GM18907 (cell line): ENCODE measurements at regions not wholly inside any gene's neighbourhood (a gene's known extent, or its start where the extent isn't known, plus 50 kb on each side); places are given as distances from the start of the nearest gene placed in this dataset.

Experiments
- ATAC-seq: cut with Tn5 transposase; IDR thresholded peaks from one replicate; pipeline ENCODE4 v1.9.1; 2021; ENCODE audit warnings: mild to moderate bottlenecking, moderate library complexity; ENCODE audit not compliant: unreplicated experiment

DNA sequence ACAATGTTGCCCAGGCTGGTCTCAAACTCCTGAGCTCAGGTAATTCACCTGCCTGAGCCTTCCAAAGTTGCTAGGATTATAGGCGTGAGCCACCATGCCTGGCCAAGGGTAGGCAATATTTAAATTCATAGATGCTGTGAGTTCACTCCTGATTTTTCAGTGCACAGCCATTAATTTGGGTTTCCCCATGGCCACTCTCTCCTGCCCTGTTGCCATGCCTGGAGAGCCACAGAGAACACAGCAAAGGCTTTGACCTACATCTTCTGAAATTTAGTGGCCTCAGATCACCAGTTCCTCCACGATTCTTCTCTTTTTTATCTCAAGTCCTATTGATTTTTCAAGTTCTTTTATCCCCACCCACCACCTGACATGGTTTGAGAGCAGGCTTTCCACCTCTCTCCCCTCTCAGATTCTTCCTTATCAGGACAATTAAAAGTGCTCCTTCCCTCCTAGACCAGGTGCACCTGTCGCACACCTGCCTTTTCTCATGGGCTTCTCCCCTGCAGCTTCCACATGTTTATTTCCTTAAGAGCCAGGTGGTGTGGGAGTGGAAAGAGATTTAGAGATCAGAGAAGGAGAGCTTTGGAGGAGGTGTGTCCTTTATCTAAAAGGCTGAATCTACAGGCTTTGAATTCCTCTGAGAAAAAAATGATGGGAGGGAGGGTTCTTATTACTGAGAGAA is 123.8 kb downstream of the ADRA2A start:
- no peak for ATAC-seq

- ATAC-seq = no peak
These were observed 126.8 kb downstream of the ADRA2A start for GRCh38 chr10:111203615-111204014.

GRCh38 chr10:111204838-111205237 is 128.0 kb downstream of the ADRA2A start:
- no peak for ATAC-seq

DNA sequence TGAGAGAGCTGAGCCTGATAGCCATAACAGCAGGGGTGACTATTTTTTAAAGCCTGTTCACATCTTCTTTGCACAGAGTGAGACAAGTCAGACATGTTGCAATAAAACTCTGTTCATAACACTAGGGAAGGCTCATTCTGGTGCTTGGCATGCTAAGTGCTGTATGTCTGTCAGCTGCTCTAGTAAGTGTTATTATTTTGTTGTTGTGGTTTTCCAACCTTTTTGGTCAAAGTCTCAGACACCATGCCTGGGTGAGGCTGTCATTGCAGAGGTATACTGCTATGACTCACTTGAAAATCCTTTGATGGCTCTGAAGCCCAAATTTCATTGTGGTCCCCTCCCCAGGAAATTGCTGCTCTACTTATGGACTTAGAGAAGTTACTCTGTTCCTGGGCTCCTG is 129.7 kb downstream of the ADRA2A start:
- ATAC-seq = no peak

GRCh38 chr10:111207500-111207899 is 130.7 kb downstream of the ADRA2A start:
- no peak for ATAC-seq

GRCh38 chr10:111208951-111209350 is 132.1 kb downstream of the ADRA2A start:
- ATAC-seq = no peak

- no peak for ATAC-seq
These were observed 132.9 kb downstream of the ADRA2A start for GRCh38 chr10:111209692-111210091.

DNA sequence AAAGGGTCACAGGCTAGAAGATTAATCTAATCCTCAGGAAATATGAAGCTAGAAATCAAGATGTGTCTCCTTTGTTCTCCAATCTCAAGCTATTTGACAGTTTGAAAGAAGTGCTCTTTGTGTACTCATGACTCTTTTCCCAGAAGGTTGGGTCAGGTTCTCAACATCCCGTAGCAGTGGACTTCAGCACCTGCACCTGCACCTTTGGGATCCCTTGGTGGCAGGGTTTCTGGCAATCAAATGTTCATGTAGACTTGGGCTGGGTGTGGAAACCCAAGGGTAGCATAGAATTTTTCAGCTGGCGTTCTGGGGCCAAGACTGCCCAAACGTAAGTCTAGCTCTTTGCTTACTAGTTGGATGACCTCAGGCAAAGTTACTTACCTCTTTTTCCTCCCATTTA is 134.4 kb downstream of the ADRA2A start:
- ATAC-seq = no peak

- ATAC-seq = no peak
These were observed 134.9 kb downstream of the ADRA2A start for GRCh38 chr10:111211706-111212105.

DNA sequence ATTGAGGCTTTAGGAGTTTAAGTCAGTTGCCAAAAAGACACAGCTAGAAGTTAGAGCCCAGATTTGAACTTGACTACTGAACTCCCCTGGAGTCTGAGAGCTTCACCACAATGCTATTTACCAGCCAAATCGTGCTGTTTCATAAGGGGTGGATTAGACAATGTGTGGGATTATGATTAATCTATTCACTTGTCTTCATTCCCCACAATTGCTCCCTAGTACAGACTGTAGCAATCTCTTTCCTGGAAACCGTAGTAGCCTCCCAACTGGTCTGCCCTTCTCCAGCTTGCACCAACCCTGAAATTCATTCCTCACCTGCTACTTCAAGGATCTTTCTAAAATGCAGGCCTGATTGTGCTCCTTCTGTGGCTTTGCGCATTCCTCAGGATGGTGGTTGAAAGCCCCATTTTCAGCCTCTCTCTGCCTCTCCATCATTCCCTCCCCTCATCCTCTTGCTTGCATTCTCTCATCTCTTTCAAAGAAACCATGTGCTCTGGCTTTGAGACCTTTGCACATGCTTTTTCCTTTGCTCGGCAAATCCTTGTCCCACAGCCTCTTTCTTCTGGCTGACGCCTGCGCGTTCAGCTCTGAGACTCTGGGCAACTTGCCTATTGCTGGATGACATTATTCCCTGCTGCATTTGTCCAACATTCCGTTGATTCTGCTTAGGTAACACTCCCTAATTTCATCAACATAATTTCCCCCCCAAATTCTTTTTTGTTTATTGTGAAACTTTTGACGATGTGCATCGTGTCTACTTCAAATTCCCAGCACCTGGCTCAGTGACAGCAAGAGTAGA is 145.1 kb downstream of the ADRA2A start:
- no peak for ATAC-seq

DNA sequence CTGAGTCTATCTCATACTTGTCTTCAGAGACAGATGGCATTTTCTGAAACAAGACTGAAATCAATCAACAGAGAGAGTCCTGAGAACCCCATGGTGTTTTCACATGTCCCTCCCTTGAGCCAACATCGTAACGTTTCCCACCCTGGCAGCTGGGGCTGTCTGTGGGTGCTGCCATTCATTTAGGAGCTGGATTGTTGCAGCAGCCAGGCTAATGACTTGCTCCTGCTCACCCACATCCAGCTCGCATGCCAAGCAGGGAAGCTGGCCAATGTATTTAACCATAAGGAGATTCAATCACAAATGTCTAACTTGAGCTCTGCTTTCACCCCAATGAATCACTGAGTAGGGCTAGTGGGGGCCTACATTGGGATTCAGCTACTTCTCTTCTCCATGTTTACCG is 146.1 kb downstream of the ADRA2A start:
- ATAC-seq = no peak

- ATAC-seq = no peak
These were observed 154.9 kb downstream of the ADRA2A start for GRCh38 chr10:111231779-111232178.

DNA sequence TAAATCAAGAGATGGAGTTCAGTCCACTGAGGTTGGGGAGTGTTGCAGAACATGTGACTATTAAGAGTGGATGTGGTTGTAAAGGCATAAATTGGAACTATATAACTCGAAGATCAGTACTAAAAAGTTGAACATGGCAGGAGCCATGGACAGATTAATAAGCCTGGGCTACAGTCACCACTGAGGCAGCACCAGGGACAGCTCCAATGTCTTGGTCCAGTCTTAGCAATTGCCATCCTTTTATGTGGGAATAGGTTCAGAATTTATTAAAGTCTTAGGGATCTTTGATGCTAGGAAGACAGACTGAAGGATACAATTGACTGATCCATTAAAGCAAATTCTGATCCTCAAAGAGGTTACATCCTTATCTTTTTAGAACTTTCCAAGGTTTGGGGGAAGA is 156.6 kb downstream of the ADRA2A start:
- ATAC-seq = no peak

DNA sequence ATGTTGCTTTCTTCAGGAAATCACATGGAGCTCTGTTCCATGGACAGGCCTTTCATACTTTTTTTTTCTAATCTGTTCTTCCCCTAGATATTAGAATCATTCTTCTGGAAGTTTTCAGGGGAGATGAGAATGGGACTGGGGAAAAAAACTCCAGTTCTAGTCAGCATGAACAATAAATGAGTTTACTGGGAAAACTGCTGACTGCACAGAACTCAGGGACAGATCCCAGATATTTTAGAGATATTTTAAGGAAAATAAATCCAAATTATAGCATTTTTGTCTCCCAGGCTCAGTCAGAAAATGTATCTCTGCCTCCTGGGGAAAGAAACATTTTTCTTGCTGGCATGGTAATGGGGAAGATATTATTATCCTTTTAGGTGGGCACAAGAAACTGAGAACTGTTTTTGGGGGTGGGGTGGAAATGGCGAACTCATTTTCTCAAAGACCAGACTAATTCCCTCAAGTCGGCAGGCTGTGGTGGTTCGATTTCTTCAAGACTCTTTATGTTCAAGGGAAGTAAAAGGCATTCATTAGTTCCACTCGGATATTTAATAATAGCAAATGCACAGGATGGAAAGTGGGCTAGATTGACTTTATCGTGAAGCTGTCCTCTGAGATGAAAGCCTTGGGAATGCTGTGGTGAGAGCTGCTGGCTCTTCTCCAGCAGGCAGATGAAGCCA is 157.5 kb downstream of the ADRA2A start:
- no peak for ATAC-seq

DNA sequence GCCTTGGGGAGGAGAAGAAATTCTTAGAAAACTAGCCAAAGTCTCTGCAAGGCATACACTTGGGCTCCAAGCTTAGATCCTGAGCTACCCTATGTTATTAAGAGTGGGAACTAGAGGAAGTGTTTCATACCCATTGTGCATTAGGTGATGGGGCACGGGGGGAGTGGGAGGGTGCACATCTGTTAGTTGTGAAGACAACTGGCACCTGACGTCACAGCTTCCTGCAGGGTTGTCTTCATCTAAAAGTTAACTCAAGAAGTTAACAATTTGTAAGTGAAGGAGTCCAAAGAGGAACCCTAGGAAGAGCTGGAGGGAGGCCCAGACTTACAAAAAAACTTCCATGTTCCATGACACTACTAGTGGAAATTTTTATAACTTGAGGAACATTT is 158.1 kb downstream of the ADRA2A start:
- ATAC-seq = no peak

DNA sequence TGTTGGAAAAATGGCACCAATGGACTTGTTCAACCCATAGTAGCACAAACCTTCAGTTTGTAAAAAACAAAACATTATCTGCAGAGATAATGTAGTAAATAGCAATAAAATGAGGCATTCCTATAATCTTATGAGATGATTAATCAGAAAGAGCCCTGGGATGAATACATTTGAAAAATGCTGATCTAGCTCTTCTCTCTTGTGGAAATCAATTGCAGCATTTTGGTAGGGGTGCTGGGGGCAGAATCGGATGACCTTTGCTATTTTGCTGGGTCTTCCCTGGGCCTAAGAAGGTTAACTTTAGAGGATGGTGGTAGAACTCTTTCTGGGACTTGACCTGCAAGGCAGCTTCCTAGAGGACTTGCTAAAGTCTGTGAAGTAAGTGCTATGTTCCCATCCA is 163.5 kb downstream of the ADRA2A start:
- ATAC-seq = no peak

DNA sequence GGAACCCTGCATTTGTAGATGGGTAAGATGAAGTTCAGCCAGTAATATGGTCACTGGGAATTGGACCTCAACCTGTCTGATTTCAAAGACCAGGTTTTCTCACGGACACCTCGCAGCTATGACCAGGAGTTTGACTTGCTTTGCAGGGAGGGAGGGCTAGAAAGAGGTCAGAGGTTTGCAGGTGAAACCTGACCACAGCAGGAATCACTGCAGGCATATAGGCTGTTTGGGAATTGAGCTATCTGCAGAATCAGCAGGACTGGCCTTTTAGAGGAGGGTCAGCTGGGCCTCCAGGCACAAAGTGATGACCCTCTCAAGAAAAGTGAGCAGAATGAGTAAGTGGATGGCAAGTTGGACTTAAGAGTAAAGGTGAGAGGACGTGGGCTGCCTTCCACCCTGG is 166.3 kb downstream of the ADRA2A start:
- no peak for ATAC-seq

DNA sequence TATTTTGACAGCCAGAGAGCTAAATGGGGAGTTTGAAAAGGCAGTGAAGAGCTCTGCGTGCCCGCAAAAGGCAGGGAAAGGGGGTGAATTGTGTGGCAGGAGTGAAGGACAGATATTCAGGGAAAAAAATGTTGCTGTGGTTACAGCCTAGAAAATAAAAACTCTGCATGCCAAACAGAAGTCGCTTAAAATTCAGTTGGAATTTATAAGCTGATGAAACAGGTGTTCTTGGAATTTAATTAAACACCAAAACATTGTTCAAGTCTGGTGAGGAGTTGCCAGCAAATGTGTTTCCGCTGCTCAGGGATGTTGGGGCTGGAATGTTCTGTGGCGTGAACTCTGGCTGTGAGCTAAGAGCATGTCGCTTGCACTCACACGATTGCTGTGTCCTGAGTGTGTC is 169.3 kb downstream of the ADRA2A start:
- no peak for ATAC-seq

DNA sequence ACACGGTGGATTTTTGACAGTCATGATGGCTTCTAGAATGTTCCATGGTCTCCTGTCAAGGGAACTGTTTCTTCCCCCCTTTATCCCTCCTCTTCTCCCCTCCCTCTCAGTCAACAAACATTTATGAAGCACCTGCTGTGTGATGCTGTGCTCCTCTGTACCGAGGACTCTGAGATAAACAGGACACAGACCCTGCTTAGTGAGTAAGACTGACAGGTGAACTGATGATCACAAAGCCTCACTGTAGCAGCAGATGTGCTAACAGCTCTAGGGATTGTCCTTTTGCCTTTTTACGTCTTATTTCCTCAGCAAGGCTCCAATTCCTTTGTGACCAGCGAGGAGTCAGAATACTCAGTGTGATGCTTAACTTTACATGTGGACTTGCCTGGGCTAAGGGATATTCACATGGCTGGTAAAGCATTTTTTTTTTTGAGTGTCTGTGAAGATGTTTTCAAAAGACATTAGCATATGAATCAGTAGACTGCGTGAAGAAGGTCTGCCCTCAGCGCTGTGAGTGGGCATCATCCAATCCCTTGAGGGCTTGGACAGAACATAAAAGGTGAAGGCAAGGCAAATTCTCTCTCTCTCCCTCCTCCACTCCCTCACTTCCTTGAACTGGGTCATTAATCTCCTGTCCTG is 170.1 kb downstream of the ADRA2A start:
- no peak for ATAC-seq

- ATAC-seq = no peak
These were observed 171.1 kb downstream of the ADRA2A start for GRCh38 chr10:111247781-111248389.

DNA sequence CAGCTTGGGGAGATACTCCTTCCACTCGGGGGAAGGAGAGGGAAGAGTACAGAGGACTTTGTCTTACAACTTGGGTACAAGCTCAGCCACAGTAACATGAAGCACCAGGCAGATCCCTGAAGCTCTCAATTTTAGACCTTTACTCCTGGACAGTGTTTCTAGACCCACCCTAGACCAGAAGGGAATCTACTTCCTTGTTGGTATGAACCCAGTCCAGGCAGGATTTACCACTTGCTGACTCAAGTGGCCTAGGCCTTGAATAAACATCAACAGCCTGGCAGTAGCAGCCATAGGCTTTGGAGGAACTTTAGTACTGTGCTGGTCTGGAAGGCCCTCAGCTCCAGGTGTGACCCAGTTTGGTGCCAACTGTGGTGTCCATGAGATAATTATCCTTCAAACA is 173.1 kb downstream of the ADRA2A start:
- no peak for ATAC-seq
